Kidney tubule cell (primary cell): ENCODE measurements at regions not wholly inside any gene's neighbourhood (a gene's known extent, or its start where the extent isn't known, plus 50 kb on each side); places are given as distances from the start of the nearest gene placed in this dataset.
"Not testable (repeated sequence)": the region's sequence is repeated elsewhere in the genome, so short reads cannot be mapped to it uniquely, and the experiment has no call there.

Source experiments
- DNase-seq: peaks from one replicate; pipeline ENCODE4 v3.0.0-alpha.2; 2018; ENCODE audit warnings: low spot score

GRCh38 chr5:112472614-112473013 lies 53.5 kb upstream of the EPB41L4A start:
- no peak for DNase-seq

GRCh38 chr5:112473989-112474388 lies 54.9 kb upstream of the EPB41L4A start:
- no peak for DNase-seq

- peak; percentile 76 for DNase-seq
Observed at GRCh38 chr5:112475747-112476365, 56.8 kb upstream of the EPB41L4A start.

GRCh38 chr5:112479418-112479817 lies 60.3 kb upstream of the EPB41L4A start:
- peak; percentile 54 for DNase-seq

GRCh38 chr5:112480501-112480900 lies 61.4 kb upstream of the EPB41L4A start:
- DNase-seq: no peak

- no peak for DNase-seq
Observed at GRCh38 chr5:112483704-112484103, 64.6 kb upstream of the EPB41L4A start.

GRCh38 chr5:112485934-112486355 lies 66.9 kb upstream of the EPB41L4A start:
- DNase-seq: peak; percentile 9

GRCh38 chr5:112491257-112491656 lies 72.2 kb upstream of the EPB41L4A start:
- DNase-seq: peak; percentile 21

GRCh38 chr5:112492291-112492690 lies 73.2 kb upstream of the EPB41L4A start:
- peak; percentile 63 for DNase-seq

GRCh38 chr5:112503749-112504501 lies 84.8 kb upstream of the EPB41L4A start:
- DNase-seq: peak; percentile 22

- DNase-seq: not testable (repeated sequence)
Observed at GRCh38 chr5:112509097-112509496, 90.0 kb upstream of the EPB41L4A start.

- peak; percentile 92 for DNase-seq
Observed at GRCh38 chr5:112511920-112512319, 92.8 kb upstream of the EPB41L4A start.

- no peak for DNase-seq
Observed at GRCh38 chr5:112512901-112513300, 93.8 kb upstream of the EPB41L4A start.

- DNase-seq: no peak
Observed at GRCh38 chr5:112514111-112514510, 95.0 kb upstream of the EPB41L4A start.

- not testable (repeated sequence) for DNase-seq
Observed at GRCh38 chr5:112520474-112520873, 101.4 kb upstream of the EPB41L4A start.

GRCh38 chr5:112522891-112523673 lies 104.0 kb upstream of the EPB41L4A start:
- DNase-seq: not testable (repeated sequence)

- DNase-seq: not testable (repeated sequence)
Observed at GRCh38 chr5:112523674-112524263, 104.7 kb upstream of the EPB41L4A start.

- no peak for DNase-seq
Observed at GRCh38 chr5:112525217-112525616, 106.1 kb upstream of the EPB41L4A start.

- no peak for DNase-seq
Observed at GRCh38 chr5:112528928-112529327, 109.9 kb upstream of the EPB41L4A start.

- DNase-seq: peak; percentile 38
Observed at GRCh38 chr5:112529525-112529924, 110.4 kb upstream of the EPB41L4A start.

GRCh38 chr5:112532654-112533360 lies 113.7 kb upstream of the EPB41L4A start:
- DNase-seq: no peak

GRCh38 chr5:112533362-112533761 lies 114.3 kb upstream of the EPB41L4A start:
- peak; percentile 90 for DNase-seq
